HG03558 (cell line): ENCODE measurements at regions not wholly inside any gene's neighbourhood (a gene's known extent, or its start where the extent isn't known, plus 50 kb on each side); places are given as distances from the start of the nearest gene placed in this dataset.

Source experiments
- ATAC-seq: cut with Tn5 transposase; IDR thresholded peaks from one replicate; pipeline ENCODE4 v1.9.1; 2021; ENCODE audit warnings: moderate number of reproducible peaks; ENCODE audit not compliant: unreplicated experiment; ENCODE audit errors: extremely low read depth

DNA sequence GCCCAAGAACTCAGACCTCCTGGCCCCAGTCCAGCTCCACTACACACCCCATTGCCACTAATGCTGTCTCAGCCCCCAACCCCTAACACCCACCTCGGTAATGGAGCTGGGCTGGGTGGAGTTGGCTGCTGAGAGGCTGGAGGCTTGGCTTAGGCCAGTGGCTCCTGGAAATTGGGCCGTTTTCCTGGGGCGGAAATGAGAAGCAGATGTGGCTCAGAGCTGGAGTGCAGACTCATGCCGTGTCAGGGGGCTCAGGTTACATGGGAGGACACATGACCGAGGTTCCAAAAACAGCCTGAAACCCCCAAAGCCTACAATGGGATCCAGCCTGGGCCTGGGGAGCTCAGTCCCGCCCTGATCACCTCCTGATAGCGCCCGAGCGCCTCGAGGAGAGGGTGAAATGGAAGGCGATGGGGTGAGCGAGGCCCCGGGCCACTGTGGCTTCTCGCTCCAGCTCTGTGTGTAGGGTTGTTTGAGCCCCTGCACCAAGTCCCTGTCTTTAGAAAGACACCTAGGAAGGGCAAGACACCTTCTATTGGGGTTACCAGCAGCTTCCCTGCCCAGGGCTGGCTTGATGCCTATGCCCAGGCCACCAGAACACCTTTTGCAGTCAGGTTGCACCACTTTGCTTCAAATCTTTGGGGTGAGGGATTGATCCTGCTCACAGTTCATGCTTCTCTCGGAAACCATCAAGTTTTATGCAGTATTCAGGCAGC is 175.7 kb upstream of the HAAO start:
- ATAC-seq, result no peak

- ATAC-seq, result no peak
These were observed 173.5 kb upstream of the HAAO start for GRCh38 chr2:42965910-42966309.

- ATAC-seq, result no peak
These were observed 172.8 kb upstream of the HAAO start for GRCh38 chr2:42965196-42965595.

DNA sequence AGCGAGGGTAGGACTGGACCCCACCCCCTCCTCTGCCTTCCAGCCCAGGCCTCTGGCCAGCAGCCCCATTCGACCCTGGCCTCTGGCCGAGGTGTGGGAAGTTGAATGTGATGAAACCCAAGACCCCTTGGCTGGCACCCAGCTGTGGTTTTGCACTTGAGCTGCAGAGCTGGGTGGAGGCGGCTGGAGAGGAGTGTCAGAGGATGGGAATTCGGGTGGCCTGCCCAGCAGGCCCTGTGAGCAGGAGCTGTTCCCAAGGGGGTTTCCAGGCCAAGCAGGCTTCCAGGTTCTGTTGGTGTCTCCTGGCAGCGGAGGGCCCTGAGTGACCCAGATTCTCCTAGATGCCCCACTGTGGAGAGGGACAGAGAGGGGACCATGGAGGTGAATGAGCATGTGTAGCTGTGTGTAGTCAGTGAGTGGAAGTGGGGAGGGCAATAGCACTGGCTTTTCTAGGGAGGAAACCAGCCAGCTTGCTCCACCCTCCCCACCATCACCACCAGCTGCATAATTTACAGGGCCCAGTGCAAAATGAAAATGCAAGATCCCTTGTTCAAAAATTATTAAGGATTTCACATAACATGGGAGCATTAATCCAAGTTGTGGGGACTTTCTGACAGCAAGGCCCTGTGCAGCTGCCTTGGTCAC is 172.2 kb upstream of the HAAO start:
- ATAC-seq, result no peak

DNA sequence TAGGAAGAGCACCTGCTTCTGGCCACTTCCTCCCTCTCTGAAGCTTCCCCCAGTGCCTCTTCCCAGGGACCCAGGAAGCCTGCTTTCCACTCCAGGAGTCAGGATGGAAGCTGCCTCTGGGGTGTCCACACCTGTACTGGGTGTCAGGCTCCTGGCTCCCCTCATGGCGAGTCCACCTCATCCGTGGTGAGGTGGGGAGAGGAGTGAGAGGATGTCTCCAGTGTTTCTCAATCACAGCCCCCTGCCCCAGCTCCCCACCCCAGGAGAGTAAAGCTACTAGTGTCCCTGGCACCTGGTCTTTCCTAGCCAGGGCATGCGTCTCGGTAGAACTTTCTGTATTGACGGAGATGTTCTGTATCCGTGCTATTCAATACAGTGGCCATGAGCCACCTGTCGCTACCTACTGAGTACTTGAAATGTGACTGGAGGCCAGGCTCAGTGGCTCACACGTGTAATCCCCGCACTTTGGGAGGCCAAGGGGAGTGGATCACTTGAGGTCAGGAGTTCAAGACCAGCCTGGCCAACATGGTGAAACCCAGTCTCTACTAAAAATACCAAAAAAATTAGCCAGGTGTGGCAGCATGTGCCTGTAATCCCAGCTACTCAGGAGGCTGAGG is 171.2 kb upstream of the HAAO start:
- ATAC-seq, result no peak

DNA sequence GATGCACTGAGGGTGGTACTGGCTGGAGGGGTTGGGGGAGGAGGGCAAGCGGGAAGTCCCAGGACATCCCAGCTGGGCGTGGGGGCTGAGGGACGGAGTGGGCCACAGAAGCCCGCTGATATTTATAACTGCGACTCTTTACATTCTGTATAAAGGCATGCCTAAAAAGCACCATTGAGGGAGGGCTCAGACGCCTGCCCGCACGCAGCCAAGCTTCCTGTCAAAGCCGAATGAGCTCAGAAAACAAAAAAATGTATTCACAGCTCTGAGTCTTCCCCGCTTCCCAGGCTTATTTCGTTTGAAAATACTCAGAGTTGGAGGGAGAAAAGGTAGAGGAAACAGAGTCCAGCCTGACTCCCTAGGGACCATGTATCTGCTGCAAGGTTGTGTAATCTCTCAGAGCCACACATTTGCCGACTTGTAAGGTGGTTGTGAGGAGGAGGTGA is 170.1 kb upstream of the HAAO start:
- ATAC-seq, result no peak

- no peak for ATAC-seq
These were observed 169.6 kb upstream of the HAAO start for GRCh38 chr2:42961961-42962360.

DNA sequence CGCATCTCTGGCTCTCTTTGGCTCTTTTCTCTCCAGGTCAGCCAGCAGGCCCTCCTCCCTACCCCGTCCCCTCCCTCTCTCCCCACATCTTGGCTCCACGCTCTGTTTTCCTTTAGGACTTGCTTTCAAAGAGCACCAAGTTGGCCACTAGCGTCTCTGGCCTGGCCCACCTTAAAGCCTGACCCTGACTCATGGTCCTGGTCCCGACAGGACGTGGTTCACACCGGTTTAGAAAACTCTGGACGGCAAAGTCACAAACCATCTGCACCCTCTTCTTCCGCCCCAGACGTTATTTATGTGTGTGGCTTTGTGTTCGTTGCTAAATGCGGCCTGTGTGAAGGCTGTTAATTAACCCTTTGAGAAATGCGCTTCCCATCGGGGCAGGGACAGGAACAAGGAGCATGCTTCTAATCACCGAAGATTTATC is 169.0 kb upstream of the HAAO start:
- no peak for ATAC-seq

- ATAC-seq, result no peak
These were observed 168.4 kb upstream of the HAAO start for GRCh38 chr2:42960842-42961180.

GRCh38 chr2:42960002-42960841 is 167.8 kb upstream of the HAAO start:
- ATAC-seq, result no peak

DNA sequence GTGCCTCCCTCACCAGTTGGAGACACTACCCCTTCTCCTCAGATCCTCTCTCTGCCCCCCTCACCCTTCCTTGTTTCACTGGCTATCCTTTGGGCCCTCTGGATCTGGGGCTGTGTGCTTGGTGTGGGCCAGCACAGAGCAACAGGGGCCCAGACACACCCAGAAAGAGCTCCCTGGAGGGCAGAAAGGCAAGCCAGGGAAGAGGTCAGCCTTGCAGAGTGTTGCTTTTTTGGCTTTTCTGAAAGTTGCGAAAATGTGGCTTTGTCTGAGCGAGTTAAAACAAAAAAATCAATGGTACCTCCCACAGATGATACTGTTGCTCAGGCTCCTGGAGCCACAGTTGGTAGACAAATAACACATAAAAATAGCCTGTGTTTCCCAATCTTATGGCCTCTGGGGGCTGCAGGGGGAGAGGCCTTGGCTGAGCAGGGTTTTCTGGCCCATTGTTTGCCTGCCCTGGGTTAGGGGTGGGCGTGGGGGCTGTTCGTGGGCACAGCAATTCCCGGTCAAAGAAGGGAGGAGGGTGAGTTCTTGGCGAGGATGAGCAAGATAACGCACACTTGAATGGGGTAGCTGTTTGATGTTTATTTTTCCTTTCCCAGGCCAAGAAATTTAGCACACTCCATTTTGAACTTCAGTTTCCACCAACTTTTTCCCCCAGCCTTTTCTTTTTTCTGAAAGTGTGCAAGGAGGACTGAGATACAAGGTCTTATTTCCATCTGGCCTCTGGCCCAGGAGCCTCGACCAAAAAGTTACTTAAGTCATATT is 167.0 kb upstream of the HAAO start:
- ATAC-seq, result no peak

DNA sequence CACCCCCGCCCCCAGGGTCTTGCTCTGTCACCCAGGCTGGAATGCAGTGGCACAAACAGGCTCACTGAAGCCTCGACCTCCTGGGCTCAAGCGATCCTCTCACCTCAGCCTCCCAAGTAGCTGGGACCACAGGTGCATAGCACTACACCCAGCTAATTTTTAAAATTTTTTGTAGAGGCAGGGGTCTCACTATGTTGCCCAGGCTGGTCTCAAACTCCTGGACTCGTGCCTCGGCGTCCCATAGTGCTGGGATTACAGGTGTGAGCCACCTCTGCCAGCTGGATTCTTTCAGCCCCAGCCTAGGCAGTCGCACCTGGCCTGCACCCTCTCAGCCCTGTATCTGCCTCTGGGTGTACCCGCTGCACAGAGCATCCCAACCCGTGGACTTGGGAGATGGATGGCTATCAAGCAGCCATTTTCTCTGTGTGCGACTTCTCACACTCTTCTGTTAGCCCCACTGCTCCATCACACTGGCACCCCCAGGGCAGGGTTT is 166.4 kb upstream of the HAAO start:
- no peak for ATAC-seq

DNA sequence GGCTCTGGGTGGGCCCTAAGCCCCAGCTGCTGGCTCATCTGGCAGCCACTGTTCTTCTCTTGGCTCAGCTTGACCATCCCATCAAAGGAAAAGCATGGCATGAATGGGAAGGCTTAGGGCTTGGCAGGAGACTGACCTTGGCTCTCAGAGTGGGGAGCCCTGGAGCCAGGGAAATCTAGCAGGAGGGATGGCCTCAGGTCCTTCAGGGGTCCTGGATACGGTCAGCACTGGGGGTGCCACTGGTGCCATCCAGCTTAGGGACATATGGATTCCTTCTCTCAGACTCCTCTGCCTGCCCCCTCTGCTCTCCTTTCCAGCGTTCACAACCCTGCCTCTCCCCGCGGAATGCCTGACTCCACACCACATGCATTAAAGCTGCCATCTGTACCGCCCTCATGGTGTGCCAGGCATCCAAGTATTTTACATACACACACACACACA is 165.5 kb upstream of the HAAO start:
- ATAC-seq, result no peak

GRCh38 chr2:42957109-42957860 is 164.9 kb upstream of the HAAO start:
- no peak for ATAC-seq

DNA sequence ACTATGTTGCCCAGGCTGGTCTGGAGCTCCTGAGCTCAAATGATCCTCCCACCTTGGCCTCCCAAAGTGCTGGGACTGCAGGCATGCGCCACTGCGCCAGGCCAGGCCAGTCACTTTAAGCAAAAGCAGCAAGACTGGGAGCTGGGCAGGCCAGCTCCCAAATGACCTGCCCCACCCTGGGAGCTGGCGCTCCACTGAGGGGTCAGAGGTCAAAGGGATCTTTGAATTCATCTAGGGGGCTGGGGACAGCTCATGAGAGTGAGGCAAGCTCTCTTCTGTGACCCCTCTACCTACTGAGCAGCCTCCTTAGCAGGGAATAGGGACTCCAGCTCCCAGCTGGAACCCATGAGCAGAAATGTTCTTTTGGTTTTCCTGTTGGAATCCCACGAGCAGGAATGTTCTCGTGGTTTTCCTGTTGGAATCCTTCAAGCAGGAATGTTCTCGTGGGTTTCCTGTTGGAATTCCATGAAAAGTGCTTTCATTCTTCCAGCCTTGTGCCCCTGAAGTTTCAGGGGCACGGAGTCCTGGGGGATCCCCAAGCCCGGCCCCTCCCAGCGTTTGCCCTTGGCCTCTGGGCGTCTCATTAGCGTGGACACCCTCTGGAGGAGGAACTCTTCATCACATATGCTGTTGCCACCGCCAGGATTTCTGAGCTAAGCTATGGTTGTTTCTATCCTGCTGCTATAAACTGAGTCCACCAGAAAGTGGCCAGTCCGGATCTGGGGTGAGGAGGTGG is 162.0 kb upstream of the HAAO start:
- ATAC-seq, result no peak

- ATAC-seq, result no peak
These were observed 160.8 kb upstream of the HAAO start for GRCh38 chr2:42953216-42953615.

DNA sequence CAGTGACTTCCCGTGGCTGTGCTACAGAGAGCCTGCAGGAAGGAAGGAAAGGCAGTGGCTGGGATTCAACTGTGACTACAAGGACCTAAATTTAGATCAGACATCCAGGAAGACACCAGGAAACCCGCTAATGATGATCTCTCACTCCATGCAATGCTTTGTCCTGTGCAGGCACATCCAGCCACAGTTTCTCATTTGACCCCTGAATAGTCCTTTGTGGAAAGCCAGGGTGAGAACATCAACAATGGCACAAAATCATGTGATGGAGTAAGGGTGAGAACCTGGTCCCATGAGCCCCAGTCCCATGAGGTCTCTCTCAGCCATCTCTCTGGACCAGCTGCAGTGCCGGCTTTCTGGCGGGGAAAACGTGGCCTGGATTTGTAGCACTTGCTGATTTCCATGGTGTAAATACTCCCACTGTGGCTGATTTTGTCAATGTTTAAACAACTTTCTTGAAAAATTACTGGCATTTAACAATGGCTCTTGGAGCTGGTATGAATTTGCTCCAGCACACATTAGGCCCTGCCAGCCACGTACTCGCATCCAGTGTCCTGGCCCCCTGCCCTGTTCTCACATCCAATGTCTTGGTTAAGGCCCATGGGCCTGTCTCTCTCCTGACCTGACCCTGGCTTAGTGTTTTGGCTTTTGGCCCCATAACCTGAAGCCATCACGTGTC is 159.0 kb upstream of the HAAO start:
- no peak for ATAC-seq

- ATAC-seq, result no peak
These were observed 156.7 kb upstream of the HAAO start for GRCh38 chr2:42949125-42949524.
